Psoas muscle (tissue), 7 donors: ENCODE measurements at regions not wholly inside any gene's neighbourhood (a gene's known extent, or its start where the extent isn't known, plus 50 kb on each side); places are given as distances from the start of the nearest gene placed in this dataset.

Experiments used
- ATAC-seq, 4 donors: fragments of 200-7000 bp; cut with Tn5 transposase; one replicate each; pipeline ENCODE4 v1.9.1; 2020; ENCODE audit warnings: moderate library complexity in 3 of 4, mild to moderate bottlenecking in 2 of 4
- DNase-seq, 2 donors: peaks; one replicate each; pipeline ENCODE4 v3.0.0-alpha.2; 2020
- H3K27ac ChIP-seq: fragments of 200-600 bp; one replicate; pipeline ENCODE4 v1.8.0; 2022
- H3K27me3 ChIP-seq, 3 donors: fragments of 200-600 bp in 1 of 3; one replicate each; pipeline versions ENCODE4 v1.6.1 to v1.8.0; 2013 to 2022; ENCODE audit warnings: low read length in 2 of 3, mild to moderate bottlenecking in 2 of 3, moderate library complexity in 1 of 3; ENCODE audit not compliant: insufficient read depth in 3 of 3
- H3K36me3 ChIP-seq, 2 donors: fragments of 200-600 bp in 1 of 2; one replicate each; pipeline versions ENCODE4 v1.6.1 to v1.8.0; 2013 to 2022; ENCODE audit warnings: low read depth in 1 of 2, mild to moderate bottlenecking in 1 of 2, moderate library complexity in 1 of 2; ENCODE audit not compliant: insufficient read depth in 1 of 2
- H3K4me1 ChIP-seq: fragments of 200-600 bp; one replicate; pipeline ENCODE4 v1.8.0; 2022
- H3K4me3 ChIP-seq: fragments of 200-600 bp; one replicate; pipeline ENCODE4 v1.8.0; 2022; ENCODE audit warnings: mild to moderate bottlenecking
- H3K9me3 ChIP-seq: fragments of 200-600 bp; one replicate; pipeline ENCODE4 v1.8.0; 2022
- WGBS, 3 donors: extraction: QIAGEN DNeasy Blood & Tissue Kit; methylation state at CpG; one replicate each; pipeline versions ENCODE4 v1.1.6 to v1.1.7; 2013; 5-methylcytosine and 5-hydroxymethylcytosine counted together
- intact Hi-C, 2 donors: fragments of 100-400 bp; cut with DNase I; formaldehyde crosslinking; loops; one replicate each; pipeline versions ENCODE4 v1.11.0 to v1.14.2; 2022
- TF ChIP-seq, protein P1 (sequence below): fragments of 200-600 bp; IDR thresholded peaks from one replicate; pipeline ENCODE4 v1.8.0; 2022; ENCODE audit warnings: antibody characterized with exemption
- donor health status: healthy with polysubstance abuse.
- donor health status: DM: no; HTN: no; CAD: no; lungs with moderate emphysema.
- donor health status: Bipolar disorder and iron deficiency.
- donor health status: healthy.
- donor health status: DM: yes; HTN: yes; CAD: no.
- donor health status: DM: no; HTN: no; CAD: no.
- donor health status: DM: yes; HTN: yes; CAD: no.

DNA sequence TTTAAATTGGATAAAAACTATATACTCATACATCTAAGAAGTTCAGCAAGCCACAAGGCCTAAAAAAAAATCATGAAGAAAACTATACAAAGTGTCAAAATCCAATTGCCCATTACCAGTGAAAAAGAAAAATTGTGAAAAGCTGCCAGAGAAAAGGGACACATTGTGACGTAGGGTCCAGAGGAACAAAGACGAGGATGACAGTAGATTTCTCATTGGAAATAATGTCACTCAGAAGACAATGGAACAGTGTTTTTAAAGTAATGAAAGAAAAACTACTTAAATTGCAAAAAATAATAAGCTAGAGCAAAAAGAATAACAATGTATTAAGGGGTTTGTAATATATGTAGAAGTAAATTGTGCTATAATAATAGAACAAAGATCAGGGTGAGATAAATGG is 195.2 kb downstream of the EFNB2 start:
- 91 to 94% (median 93%) methylated on average over 2 of the region's 2 CpGs for WGBS, 3 donors
- intact Hi-C loops, result no loop called here

GRCh38 chr13:106337096-106337850 is 198.2 kb downstream of the EFNB2 start:
- Histone ChIP-seq H3K4me3 (no peak overlapping the region), H3K27ac (no peak overlapping the region), H3K9me3 (no peaks in the 10 kb centered on the region), H3K27me3 (peaks cover 0 to 1% (median 0%) of the 10 kb centered on the region in 3 donors), H3K36me3 (no peaks in the 10 kb centered on the region), H3K4me1 (no peaks in the 10 kb centered on the region)
- intact Hi-C loops, result no loop called here
- WGBS, 3 donors, result 76 to 78% (median 77%) methylated on average over 7 of the region's 7 CpGs
- TF ChIP-seq, protein P1, sequence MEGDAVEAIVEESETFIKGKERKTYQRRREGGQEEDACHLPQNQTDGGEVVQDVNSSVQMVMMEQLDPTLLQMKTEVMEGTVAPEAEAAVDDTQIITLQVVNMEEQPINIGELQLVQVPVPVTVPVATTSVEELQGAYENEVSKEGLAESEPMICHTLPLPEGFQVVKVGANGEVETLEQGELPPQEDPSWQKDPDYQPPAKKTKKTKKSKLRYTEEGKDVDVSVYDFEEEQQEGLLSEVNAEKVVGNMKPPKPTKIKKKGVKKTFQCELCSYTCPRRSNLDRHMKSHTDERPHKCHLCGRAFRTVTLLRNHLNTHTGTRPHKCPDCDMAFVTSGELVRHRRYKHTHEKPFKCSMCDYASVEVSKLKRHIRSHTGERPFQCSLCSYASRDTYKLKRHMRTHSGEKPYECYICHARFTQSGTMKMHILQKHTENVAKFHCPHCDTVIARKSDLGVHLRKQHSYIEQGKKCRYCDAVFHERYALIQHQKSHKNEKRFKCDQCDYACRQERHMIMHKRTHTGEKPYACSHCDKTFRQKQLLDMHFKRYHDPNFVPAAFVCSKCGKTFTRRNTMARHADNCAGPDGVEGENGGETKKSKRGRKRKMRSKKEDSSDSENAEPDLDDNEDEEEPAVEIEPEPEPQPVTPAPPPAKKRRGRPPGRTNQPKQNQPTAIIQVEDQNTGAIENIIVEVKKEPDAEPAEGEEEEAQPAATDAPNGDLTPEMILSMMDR, result no peak
- no peak for DNase-seq
- ATAC-seq, result no peak

More for the DNA sequence above, 195.2 kb downstream of the EFNB2 start:
- Histone ChIP-seq H3K27ac (no peak overlapping the region), H3K27me3 (peaks cover 0 to 1% (median 0%) of the 10 kb centered on the region in 3 donors), H3K9me3 (no peaks in the 10 kb centered on the region), H3K4me1 (no peaks in the 10 kb centered on the region), H3K4me3 (no peak overlapping the region), H3K36me3 (no peaks in the 10 kb centered on the region)
- DNase-seq (no peak), ATAC-seq (no peak)
- TF ChIP-seq, protein P1, result no peak

GRCh38 chr13:106336668-106337067 is 198.8 kb downstream of the EFNB2 start:
- no peak for DNase-seq
- no peak overlapping the region for H3K27ac ChIP-seq
- 87 to 94% (median 94%) methylated on average over 7 of the region's 7 CpGs for WGBS, 3 donors
- no peak overlapping the region for H3K4me3 ChIP-seq
- H3K36me3 ChIP-seq, result no peaks in the 10 kb centered on the region
- no peaks in the 10 kb centered on the region for H3K9me3 ChIP-seq
- no peak for ATAC-seq
- peaks cover 0 to 1% (median 0%) of the 10 kb centered on the region in 3 donors for H3K27me3 ChIP-seq
- intact Hi-C loops, result no loop called here
- no peaks in the 10 kb centered on the region for H3K4me1 ChIP-seq
- TF ChIP-seq, protein P1, result no peak

- H3K9me3 ChIP-seq, result no peaks in the 10 kb centered on the region
- 91 to 95% (median 91%) methylated on average over 4 of the region's 4 CpGs for WGBS, 3 donors
- no peak overlapping the region for H3K4me3 ChIP-seq
- H3K27ac ChIP-seq, result no peak overlapping the region
- DNase-seq (no peak), ATAC-seq (no peak)
- H3K27me3 ChIP-seq, result peaks cover 0 to 1% (median 0%) of the 10 kb centered on the region in 3 donors
- H3K36me3 ChIP-seq, result no peaks in the 10 kb centered on the region
- TF ChIP-seq, protein P1, result no peak
- intact Hi-C loops, result no loop called here
- H3K4me1 ChIP-seq, result no peaks in the 10 kb centered on the region
These were observed 202.8 kb downstream of the EFNB2 start for GRCh38 chr13:106332621-106333020.

DNA sequence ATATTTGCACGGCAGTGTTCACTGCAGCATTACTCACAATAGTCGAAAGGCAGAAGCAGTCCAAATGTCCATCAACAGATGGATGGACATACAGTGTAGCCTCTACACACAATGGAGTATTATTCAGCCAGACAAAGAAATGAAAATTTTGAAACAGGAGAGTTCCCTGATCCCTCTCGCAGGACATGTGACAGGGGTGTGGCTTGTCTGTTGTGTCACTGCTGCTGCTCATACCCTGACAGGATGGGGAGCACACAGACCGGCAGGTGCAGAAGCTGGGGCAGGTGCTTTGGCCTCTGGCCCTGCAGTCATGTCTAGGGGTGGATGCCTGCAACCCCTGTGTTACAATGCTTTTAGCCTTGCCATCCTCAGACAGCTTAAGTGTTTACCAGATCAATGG is 204.3 kb downstream of the EFNB2 start:
- WGBS, 3 donors, result 85 to 90% (median 86%) methylated on average over 3 to 4 of the region's 4 CpGs
- Histone ChIP-seq H3K27me3 (no peaks in the 10 kb centered on the region), H3K4me1 (no peaks in the 10 kb centered on the region), H3K9me3 (no peaks in the 10 kb centered on the region), H3K36me3 (no peaks in the 10 kb centered on the region), H3K4me3 (no peak overlapping the region), H3K27ac (no peak overlapping the region)
- TF ChIP-seq, protein P1, result no peak
- DNase-seq, result no peak
- ATAC-seq, result no peak
- intact Hi-C loops, result no loop called here
